ENCODE measurements at regions not wholly inside any gene's neighbourhood (a gene's known extent, or its start where the extent isn't known, plus 50 kb on each side); places are given as distances from the start of the nearest gene placed in this dataset.
"Not testable (repeated sequence)": the region's sequence is repeated elsewhere in the genome, so short reads cannot be mapped to it uniquely, and the experiment has no call there.

- DNase-seq = no peak
These were observed 443.9 kb upstream of the ZNF804A start for GRCh38 chr2:184154438-184154837.

GRCh38 chr2:184155791-184156190, 442.5 kb upstream of the ZNF804A start:
- DNase-seq = no peak

GRCh38 chr2:184157141-184157540, 441.2 kb upstream of the ZNF804A start:
- DNase-seq = no peak

- no peak for DNase-seq
These were observed 435.9 kb upstream of the ZNF804A start for GRCh38 chr2:184162426-184162825.

- not testable (repeated sequence) for DNase-seq
These were observed 429.5 kb upstream of the ZNF804A start for GRCh38 chr2:184168823-184169222.

GRCh38 chr2:184169366-184169765, 429.0 kb upstream of the ZNF804A start:
- no peak for DNase-seq

- DNase-seq = no peak
These were observed 423.7 kb upstream of the ZNF804A start for GRCh38 chr2:184174493-184175104.

GRCh38 chr2:184178229-184178628, 420.1 kb upstream of the ZNF804A start:
- DNase-seq = no peak

- no peak for DNase-seq
These were observed 411.9 kb upstream of the ZNF804A start for GRCh38 chr2:184186436-184186835.

GRCh38 chr2:184187421-184187971, 410.8 kb upstream of the ZNF804A start:
- no peak for DNase-seq

- no peak for DNase-seq
These were observed 407.6 kb upstream of the ZNF804A start for GRCh38 chr2:184190725-184191124.

- no peak for DNase-seq
These were observed 405.7 kb upstream of the ZNF804A start for GRCh38 chr2:184192649-184193048.

- DNase-seq = no peak
These were observed 400.9 kb upstream of the ZNF804A start for GRCh38 chr2:184197413-184197812.

- not testable (repeated sequence) for DNase-seq
These were observed 399.5 kb upstream of the ZNF804A start for GRCh38 chr2:184198791-184199190.

- DNase-seq = no peak
These were observed 399.1 kb upstream of the ZNF804A start for GRCh38 chr2:184199274-184199673.

- DNase-seq = no peak
These were observed 397.1 kb upstream of the ZNF804A start for GRCh38 chr2:184201246-184201645.

GRCh38 chr2:184203661-184204060, 394.7 kb upstream of the ZNF804A start:
- DNase-seq = no peak

GRCh38 chr2:184205048-184205596, 393.2 kb upstream of the ZNF804A start:
- no peak for DNase-seq

- no peak for DNase-seq
These were observed 392.3 kb upstream of the ZNF804A start for GRCh38 chr2:184206045-184206444.

- no peak for DNase-seq
These were observed 388.0 kb upstream of the ZNF804A start for GRCh38 chr2:184210329-184210728.

- DNase-seq = no peak
These were observed 382.6 kb upstream of the ZNF804A start for GRCh38 chr2:184215745-184216144.

GRCh38 chr2:184256611-184257010, 341.7 kb upstream of the ZNF804A start:
- no peak for DNase-seq

GRCh38 chr2:184261331-184261730, 337.0 kb upstream of the ZNF804A start:
- DNase-seq = no peak

- DNase-seq = no peak
These were observed 336.5 kb upstream of the ZNF804A start for GRCh38 chr2:184261818-184262217.
